Mesenchymal stem cell (in vitro differentiated cells and primary cell): ENCODE measurements at regions not wholly inside any gene's neighbourhood (a gene's known extent, or its start where the extent isn't known, plus 50 kb on each side); places are given as distances from the start of the nearest gene placed in this dataset.

Experiments
- DNase-seq: peaks from one replicate; pipeline ENCODE4 v3.0.0-alpha.2; 2013
- H2AFZ ChIP-seq: one replicate; pipeline ENCODE4 v1.6.1; 2013; ENCODE audit warnings: low read depth, mild to moderate bottlenecking, control low read depth, inconsistent platforms, low read length, moderate library complexity
- H2AK5ac ChIP-seq: 2 replicates; pipeline ENCODE4 v1.6.1; 2013; ENCODE audit warnings: low read length, moderate library complexity, mild to moderate bottlenecking, inconsistent platforms; ENCODE audit not compliant: severe bottlenecking
- H2BK120ac ChIP-seq: one replicate; pipeline ENCODE4 v1.6.1; 2013; ENCODE audit warnings: low read depth, mild to moderate bottlenecking, inconsistent platforms, low read length, moderate library complexity
- H2BK12ac ChIP-seq, 2 experiments: one replicate each; pipeline ENCODE4 v1.6.1; 2013; ENCODE audit warnings: inconsistent platforms in 2 of 2, low read length in 2 of 2, mild to moderate bottlenecking in 2 of 2, moderate library complexity in 2 of 2, control low read depth in 1 of 2
- H2BK15ac ChIP-seq: one replicate; pipeline ENCODE4 v1.6.1; 2013; ENCODE audit warnings: mild to moderate bottlenecking, low read depth, inconsistent platforms; ENCODE audit not compliant: poor library complexity, severe bottlenecking
- H2BK5ac ChIP-seq: 2 replicates; pipeline ENCODE4 v1.6.1; 2013; ENCODE audit warnings: low read depth, mild to moderate bottlenecking, low read length, control low read depth, inconsistent platforms; ENCODE audit not compliant: poor library complexity, severe bottlenecking
- H3K14ac ChIP-seq, 2 experiments: one replicate each; pipeline ENCODE4 v1.6.1; 2013; ENCODE audit warnings: inconsistent platforms in 2 of 2, low read length in 2 of 2, control low read depth in 1 of 2, mild to moderate bottlenecking in 1 of 2, moderate library complexity in 1 of 2
- H3K18ac ChIP-seq, 2 experiments: one replicate each; pipeline ENCODE4 v1.6.1; 2013; ENCODE audit warnings: inconsistent platforms in 2 of 2, low read length in 2 of 2, control low read depth in 1 of 2, low read depth in 1 of 2, mild to moderate bottlenecking in 1 of 2
- H3K23ac ChIP-seq, 2 experiments: one replicate each; pipeline ENCODE4 v1.6.1; 2013; ENCODE audit warnings: inconsistent platforms in 2 of 2, low read length in 2 of 2, mild to moderate bottlenecking in 2 of 2, moderate library complexity in 2 of 2, control low read depth in 1 of 2
- H3K27ac ChIP-seq: 2 replicates; pipeline ENCODE4 v1.5.1; 2013; ENCODE audit warnings: mild to moderate bottlenecking, moderate library complexity, low read length, control low read depth, inconsistent platforms; ENCODE audit not compliant: poor library complexity, severe bottlenecking
- H3K27me3 ChIP-seq, 2 experiments: 2 replicates each; pipeline versions ENCODE4 v1.6.1 to v1.7.0; 2013; ENCODE audit warnings: low read length in 2 of 2, mild to moderate bottlenecking in 2 of 2, moderate library complexity in 2 of 2, control low read depth in 1 of 2, inconsistent platforms in 1 of 2; ENCODE audit not compliant: control insufficient read depth in 1 of 2, insufficient read depth in 1 of 2
- H3K36me3 ChIP-seq, 2 experiments: 2 replicates each; pipeline versions ENCODE4 v1.6.1 to v1.7.0; 2013; ENCODE audit warnings: low read length in 2 of 2, control low read depth in 1 of 2, inconsistent platforms in 1 of 2, low read depth in 1 of 2, mild to moderate bottlenecking in 1 of 2; ENCODE audit not compliant: insufficient read depth in 2 of 2, control insufficient read depth in 1 of 2
- H3K4ac ChIP-seq, 2 experiments: one replicate each; pipeline ENCODE4 v1.6.1; 2013; ENCODE audit warnings: inconsistent platforms in 2 of 2, low read length in 2 of 2, mild to moderate bottlenecking in 2 of 2, moderate library complexity in 2 of 2, control low read depth in 1 of 2, low read depth in 1 of 2
- H3K4me1 ChIP-seq: 2 replicates; pipeline ENCODE4 v1.6.1; 2013; ENCODE audit warnings: low read depth, low read length, control low read depth; ENCODE audit not compliant: control insufficient read depth, insufficient read depth
- H3K4me2 ChIP-seq: 2 replicates; pipeline ENCODE4 v1.6.1; 2013; ENCODE audit warnings: low read length, mild to moderate bottlenecking, inconsistent platforms; ENCODE audit not compliant: poor library complexity, severe bottlenecking
- H3K4me3 ChIP-seq, 2 experiments: 2 replicates each; pipeline versions ENCODE4 v1.5.1 to v1.7.0; 2013; ENCODE audit warnings: low read length in 2 of 2, mild to moderate bottlenecking in 2 of 2, control low read depth in 1 of 2, low read depth in 1 of 2; ENCODE audit not compliant: insufficient read depth in 1 of 2
- H3K79me1 ChIP-seq: replicated peaks from 2 replicates; pipeline ENCODE4 v1.6.1; 2013; ENCODE audit warnings: mild to moderate bottlenecking, control low read depth, low read length, inconsistent platforms; ENCODE audit not compliant: poor library complexity, severe bottlenecking
- H3K9ac ChIP-seq: 2 replicates; pipeline ENCODE4 v1.7.0; 2013; ENCODE audit warnings: mild to moderate bottlenecking, low read length, moderate library complexity
- H3K9me3 ChIP-seq: 2 replicates; pipeline ENCODE4 v1.7.0; 2013; ENCODE audit warnings: mild to moderate bottlenecking, low read length; ENCODE audit not compliant: control insufficient read depth
- H4K8ac ChIP-seq: one replicate; pipeline ENCODE4 v1.6.1; 2013; ENCODE audit warnings: inconsistent platforms, mild to moderate bottlenecking, low read length, moderate library complexity
- H4K91ac ChIP-seq: one replicate; pipeline ENCODE4 v1.6.1; 2013; ENCODE audit warnings: mild to moderate bottlenecking, low read length, inconsistent platforms
- WGBS: methylation state at CpG from one replicate; pipeline ENCODE4 v1.1.7; 2013; ENCODE audit warnings: mixed read lengths; 5-methylcytosine and 5-hydroxymethylcytosine counted together

DNA sequence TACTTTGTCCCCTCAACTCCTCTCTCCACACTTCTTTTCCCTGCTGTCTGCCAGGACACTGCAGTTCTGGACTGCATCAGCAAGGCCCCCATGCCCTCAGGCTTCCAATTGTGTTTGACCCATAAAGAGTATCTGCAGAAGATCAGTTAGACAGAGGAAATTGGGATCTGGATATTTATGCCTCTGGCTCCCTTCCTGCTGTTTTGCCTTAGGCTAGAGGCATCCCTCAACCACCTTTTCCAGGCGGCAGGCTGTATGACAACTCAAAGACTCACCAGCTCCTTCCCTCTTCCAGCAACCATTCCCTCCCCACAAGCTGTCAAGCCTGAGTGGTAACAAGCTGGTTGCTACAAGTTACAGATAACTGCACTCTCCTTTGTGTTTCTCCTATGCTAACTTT is 66.4 kb upstream of the NDP start:
- Histone ChIP-seq H3K4me2 (no peak overlapping the region), H3K9ac (no peak overlapping the region), H3K79me1 (no peaks in the 10 kb centered on the region), H4K91ac (no peak overlapping the region), H4K8ac (no peak overlapping the region), H2BK120ac (no peak overlapping the region), H3K9me3 (peaks cover 5% of the 10 kb centered on the region), H2BK12ac (no peak overlapping the region), H3K4me3 (no peak overlapping the region), H3K27me3 (peaks cover 0 to 4% of the 10 kb centered on the region in 2 experiments), H3K14ac (no peak overlapping the region), H3K23ac (no peak overlapping the region), H3K18ac (no peak overlapping the region), H3K27ac (no peak overlapping the region), H3K4ac (no peak overlapping the region), H2BK15ac (no peak overlapping the region), H3K4me1 (peaks cover 1% of the 10 kb centered on the region), H2BK5ac (no peak overlapping the region), H2AFZ (no peak overlapping the region), H2AK5ac (no peak overlapping the region), H3K36me3 (no peaks in the 10 kb centered on the region)
- peak; percentile 2 for DNase-seq
- 5% methylated on average over 1 of the region's 1 CpG for WGBS

GRCh38 chrX:44036336-44036735 is 63.1 kb upstream of the NDP start:
- Histone ChIP-seq H3K79me1 (no peaks in the 10 kb centered on the region), H3K18ac (no peak overlapping the region), H2BK120ac (no peak overlapping the region), H3K4me3 (no peak overlapping the region), H3K27me3 (peaks cover 0 to 16% of the 10 kb centered on the region in 2 experiments), H2BK15ac (no peak overlapping the region), H4K91ac (no peak overlapping the region), H3K4ac (no peak overlapping the region), H4K8ac (no peak overlapping the region), H3K9me3 (no peaks in the 10 kb centered on the region), H3K4me1 (peaks cover 1% of the 10 kb centered on the region), H2BK5ac (no peak overlapping the region), H2AK5ac (no peak overlapping the region), H3K4me2 (no peak overlapping the region), H3K36me3 (no peaks in the 10 kb centered on the region), H3K14ac (no peak overlapping the region), H3K9ac (no peak overlapping the region), H2AFZ (no peak overlapping the region), H2BK12ac (no peak overlapping the region), H3K27ac (no peak overlapping the region), H3K23ac (no peak overlapping the region)
- DNase-seq: peak; percentile 50
- no CpG with 5 or more reads among the region's 3 CpGs for WGBS

DNA sequence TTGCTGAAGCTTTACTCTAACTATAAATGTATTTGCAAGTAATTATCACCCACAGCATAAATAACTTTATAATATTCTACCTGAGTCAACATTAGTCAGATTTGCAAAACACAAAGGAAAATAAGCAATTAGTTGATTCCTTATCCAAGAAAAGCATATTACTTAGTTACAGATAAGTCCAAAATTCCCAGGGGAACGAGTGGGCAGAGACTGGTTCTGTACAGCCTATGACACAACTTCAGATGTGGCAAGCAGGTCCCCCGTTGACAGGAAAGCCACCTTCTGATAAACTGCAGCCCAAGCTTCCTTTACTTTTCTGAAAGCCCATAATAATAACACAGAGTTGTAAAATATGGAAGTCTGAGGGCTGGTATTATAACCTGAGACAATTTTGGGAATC is 62.4 kb upstream of the NDP start:
- no peak overlapping the region for H3K4me2 ChIP-seq
- no peaks in the 10 kb centered on the region for H3K9me3 ChIP-seq
- peaks cover 1% of the 10 kb centered on the region for H3K4me1 ChIP-seq
- no peaks in the 10 kb centered on the region for H3K36me3 ChIP-seq
- no peak overlapping the region for H2BK12ac ChIP-seq
- H2BK120ac ChIP-seq: no peak overlapping the region
- H2AFZ ChIP-seq: no peak overlapping the region
- WGBS: 65% methylated on average over 2 of the region's 2 CpGs
- H2BK15ac ChIP-seq: no peak overlapping the region
- H3K23ac ChIP-seq: no peak overlapping the region
- no peak for DNase-seq
- no peaks in the 10 kb centered on the region for H3K79me1 ChIP-seq
- no peak overlapping the region for H4K91ac ChIP-seq
- peaks cover 0 to 16% of the 10 kb centered on the region in 2 experiments for H3K27me3 ChIP-seq
- no peak overlapping the region for H3K9ac ChIP-seq
- H3K4me3 ChIP-seq: no peak overlapping the region
- no peak overlapping the region for H2AK5ac ChIP-seq
- H3K14ac ChIP-seq: no peak overlapping the region
- H2BK5ac ChIP-seq: no peak overlapping the region
- no peak overlapping the region for H3K4ac ChIP-seq
- H3K18ac ChIP-seq: no peak overlapping the region
- H3K27ac ChIP-seq: no peak overlapping the region
- H4K8ac ChIP-seq: no peak overlapping the region

- 67% methylated on average over 1 of the region's 2 CpGs for WGBS
- Histone ChIP-seq H3K4me1 (no peaks in the 10 kb centered on the region), H3K9ac (no peak overlapping the region), H3K14ac (no peak overlapping the region), H3K27me3 (peaks cover 0 to 20% of the 10 kb centered on the region in 2 experiments), H3K4ac (no peak overlapping the region), H3K36me3 (no peaks in the 10 kb centered on the region), H3K27ac (no peak overlapping the region), H4K91ac (no peak overlapping the region), H3K4me3 (no peak overlapping the region), H2AFZ (no peak overlapping the region), H3K9me3 (no peaks in the 10 kb centered on the region), H2BK120ac (no peak overlapping the region), H2BK5ac (no peak overlapping the region), H2AK5ac (no peak overlapping the region), H2BK12ac (no peak overlapping the region), H4K8ac (no peak overlapping the region), H3K23ac (no peak overlapping the region), H2BK15ac (no peak overlapping the region), H3K4me2 (no peak overlapping the region), H3K18ac (no peak overlapping the region), H3K79me1 (no peaks in the 10 kb centered on the region)
- no peak for DNase-seq
Observed at GRCh38 chrX:44032479-44032878, 59.3 kb upstream of the NDP start.
